ENCODE measurements at regions not wholly inside any gene's neighbourhood (a gene's known extent, or its start where the extent isn't known, plus 50 kb on each side); places are given as distances from the start of the nearest gene placed in this dataset.

GRCh38 chrX:42934020-42934726 is 156.2 kb upstream of the PPP1R2C start:
- no peaks in the 10 kb centered on the region for H3K9me2 ChIP-seq (ENCODE audit: insufficient read depth)
- H3K79me2 ChIP-seq (replicated peaks; ENCODE audit: insufficient read depth): no peaks in the 10 kb centered on the region
- Mint-ChIP-seq H3K36me3 (ENCODE audit: low read depth) (peaks cover 8% of the 10 kb centered on the region; the same call in 2 of the 3 replicates), H3K9me3 (peaks cover 6% of the 10 kb centered on the region), H3K4me1 (no peaks in the 10 kb centered on the region), H3K4me3 (no peak overlapping the region), H3K27ac (no peak overlapping the region), H3K27me3 (ENCODE audit: insufficient read depth, low read depth, poor library complexity) (no peaks in the 10 kb centered on the region)
- DNase-seq (ENCODE audit: low spot score) (no peak), ATAC-seq (no peak)
- H3K4me2 ChIP-seq: no peak overlapping the region
- H2AFZ ChIP-seq: no peak overlapping the region
- H3K4me1 ChIP-seq (ENCODE audit: insufficient read depth): no peaks in the 10 kb centered on the region; the same call in 1 of the 2 replicates
- H3F3A ChIP-seq (replicated peaks; ENCODE audit: low read depth): no peaks in the 10 kb centered on the region
- no peaks in the 10 kb centered on the region for H3K27me3 ChIP-seq (ENCODE audit: insufficient read depth)
- H3K36me3 ChIP-seq (ENCODE audit: insufficient read depth): no peaks in the 10 kb centered on the region
- H3K27ac ChIP-seq (ENCODE audit: low read depth): no peak overlapping the region
- TF ChIP-seq CREB1 (CRISPR knock-in tag; IDR thresholded peaks at IDR 0.05; ENCODE audit: low read depth): no peak
- no peak for TF ChIP-seq ZNF462 (CRISPR knock-in tag; IDR thresholded peaks at IDR 0.05)
- TF ChIP-seq ZNF114 (CRISPR knock-in tag; IDR thresholded peaks at IDR 0.05): no peak
- no peak for TF ChIP-seq JUNB (IDR thresholded peaks at IDR 0.05; ENCODE audit: unreplicated experiment)
- no peak for TF ChIP-seq STAT1 (IDR thresholded peaks at IDR 0.05; ENCODE audit: unreplicated experiment)
- no peak for TF ChIP-seq REST (IDR thresholded peaks at IDR 0.05; ENCODE audit: unreplicated experiment)
- no peak for TF ChIP-seq ZNF331 (CRISPR knock-in tag; IDR thresholded peaks at IDR 0.05; ENCODE audit: low read depth)
- no peak for TF ChIP-seq ETS1 (IDR thresholded peaks at IDR 0.05)
- no peak for TF ChIP-seq CTCF (conservative IDR thresholded peaks at IDR 0.05; ENCODE audit: low read depth in 2 of 2)
- TF ChIP-seq EZH2 (IDR thresholded peaks at IDR 0.05; ENCODE audit: low read depth, unreplicated experiment): no peak
- TF ChIP-seq NANOG (IDR thresholded peaks at IDR 0.05; ENCODE audit: borderline replicate concordance): no peak
- TF ChIP-seq EZH2phosphoT487 (IDR thresholded peaks at IDR 0.05; ENCODE audit: unreplicated experiment): no peak
- TF ChIP-seq POLR2AphosphoS5 (IDR thresholded peaks at IDR 0.05; ENCODE audit: low read depth): no peak
- H4K20me1 ChIP-seq (replicated peaks; ENCODE audit: insufficient read depth): no peaks in the 10 kb centered on the region
- H3K4me3 ChIP-seq: no peak overlapping the region

Measured in GM23338 (cell line).